ENCODE measurements at regions not wholly inside any gene's neighbourhood (a gene's known extent, or its start where the extent isn't known, plus 50 kb on each side); places are given as distances from the start of the nearest gene placed in this dataset.

DNA sequence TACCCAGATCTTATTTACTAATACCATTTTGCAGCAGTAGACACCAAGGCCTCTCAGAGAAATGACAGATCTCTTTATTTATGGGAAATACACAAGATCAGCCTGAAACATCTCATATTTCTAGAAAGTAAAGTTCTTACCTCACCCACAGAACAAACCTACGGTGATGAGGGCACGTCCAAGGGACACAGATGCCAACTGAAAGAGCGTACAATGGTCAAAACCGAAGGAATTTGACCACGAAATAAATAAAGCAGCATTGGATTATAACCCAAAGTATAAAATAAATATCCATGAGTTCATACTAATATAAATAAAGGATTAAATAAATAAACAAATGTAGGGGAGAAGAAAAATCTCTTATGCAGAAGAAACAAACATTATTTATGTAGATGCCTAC is 747.0 kb downstream of the TNS3 start:
- WGBS, 4 donors: 88 to 90% (median 89%) methylated on average over 5 of the region's 5 CpGs
- H3K36me3 ChIP-seq (replicated peaks in 1 of 2): no peaks in the 10 kb centered on the region
- no peaks in the 10 kb centered on the region for H3K27me3 ChIP-seq
- no peak for DNase-seq
- no peaks in the 10 kb centered on the region for H3K4me1 ChIP-seq (replicated peaks in 1 of 2)
- no peaks in the 10 kb centered on the region for H3K9me3 ChIP-seq (replicated peaks in 1 of 3)
- no peak overlapping the region for H3K27ac ChIP-seq
- intact Hi-C loops (cut with DNase I): no loop called here
- H3K4me3 ChIP-seq: no peak overlapping the region
- no peak for TF ChIP-seq POLR2A (IDR thresholded peaks at IDR 0.05)
- TF ChIP-seq, protein P1, sequence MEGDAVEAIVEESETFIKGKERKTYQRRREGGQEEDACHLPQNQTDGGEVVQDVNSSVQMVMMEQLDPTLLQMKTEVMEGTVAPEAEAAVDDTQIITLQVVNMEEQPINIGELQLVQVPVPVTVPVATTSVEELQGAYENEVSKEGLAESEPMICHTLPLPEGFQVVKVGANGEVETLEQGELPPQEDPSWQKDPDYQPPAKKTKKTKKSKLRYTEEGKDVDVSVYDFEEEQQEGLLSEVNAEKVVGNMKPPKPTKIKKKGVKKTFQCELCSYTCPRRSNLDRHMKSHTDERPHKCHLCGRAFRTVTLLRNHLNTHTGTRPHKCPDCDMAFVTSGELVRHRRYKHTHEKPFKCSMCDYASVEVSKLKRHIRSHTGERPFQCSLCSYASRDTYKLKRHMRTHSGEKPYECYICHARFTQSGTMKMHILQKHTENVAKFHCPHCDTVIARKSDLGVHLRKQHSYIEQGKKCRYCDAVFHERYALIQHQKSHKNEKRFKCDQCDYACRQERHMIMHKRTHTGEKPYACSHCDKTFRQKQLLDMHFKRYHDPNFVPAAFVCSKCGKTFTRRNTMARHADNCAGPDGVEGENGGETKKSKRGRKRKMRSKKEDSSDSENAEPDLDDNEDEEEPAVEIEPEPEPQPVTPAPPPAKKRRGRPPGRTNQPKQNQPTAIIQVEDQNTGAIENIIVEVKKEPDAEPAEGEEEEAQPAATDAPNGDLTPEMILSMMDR (IDR thresholded peaks at IDR 0.05): no peak

- no peaks in the 10 kb centered on the region for H3K9me3 ChIP-seq (replicated peaks in 1 of 3)
- H3K4me3 ChIP-seq: no peak overlapping the region
- H3K27me3 ChIP-seq: no peaks in the 10 kb centered on the region
- intact Hi-C loops (cut with DNase I): no loop called here
- DNase-seq: no peak
- WGBS, 4 donors: 84 to 95% (median 89%) methylated on average over 1 of the region's 1 CpG
- TF ChIP-seq POLR2A (IDR thresholded peaks at IDR 0.05): no peak
- TF ChIP-seq, protein P1 (IDR thresholded peaks at IDR 0.05): no peak
- H3K36me3 ChIP-seq (replicated peaks in 1 of 2): no peaks in the 10 kb centered on the region
- H3K4me1 ChIP-seq (replicated peaks in 1 of 2): no peaks in the 10 kb centered on the region
- H3K27ac ChIP-seq: no peak overlapping the region
Observed at GRCh38 chr7:46833197-46833596, 748.7 kb downstream of the TNS3 start.

DNA sequence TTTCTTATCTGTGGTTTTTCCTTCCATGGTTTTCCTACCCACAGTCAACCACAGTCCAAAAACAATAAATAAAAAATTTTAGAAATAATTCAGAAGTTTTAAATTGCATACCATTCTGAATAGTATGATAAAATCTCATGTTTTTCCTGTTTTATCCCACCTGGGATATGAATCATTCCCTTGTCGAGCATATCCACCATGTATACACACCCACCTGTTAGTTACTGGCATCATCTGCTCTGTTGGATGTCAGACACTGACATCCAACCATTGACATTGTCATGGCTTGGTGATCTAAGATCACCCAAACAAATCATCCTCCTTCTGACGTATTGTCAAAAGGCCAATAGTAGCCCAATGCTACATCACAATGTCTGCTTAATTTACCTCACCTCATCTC is 749.8 kb downstream of the TNS3 start:
- no peaks in the 10 kb centered on the region for H3K4me1 ChIP-seq (replicated peaks in 1 of 2)
- intact Hi-C loops (cut with DNase I): no loop called here
- H3K27ac ChIP-seq: no peak overlapping the region
- WGBS, 4 donors: 73 to 83% (median 77%) methylated on average over 2 of the region's 2 CpGs
- H3K4me3 ChIP-seq: no peak overlapping the region
- H3K9me3 ChIP-seq (replicated peaks in 1 of 3): no peaks in the 10 kb centered on the region
- DNase-seq: no peak
- TF ChIP-seq, protein P1 (IDR thresholded peaks at IDR 0.05): no peak
- H3K36me3 ChIP-seq (replicated peaks in 1 of 2): no peaks in the 10 kb centered on the region
- H3K27me3 ChIP-seq: no peaks in the 10 kb centered on the region

GRCh38 chr7:46819819-46820218 is 762.1 kb downstream of the TNS3 start:
- WGBS, 4 donors: 88 to 92% (median 90%) methylated on average over 7 of the region's 7 CpGs
- Histone ChIP-seq H3K27me3 (no peaks in the 10 kb centered on the region), H3K36me3 (replicated peaks in 1 of 2) (no peaks in the 10 kb centered on the region), H3K27ac (no peak overlapping the region), H3K4me1 (replicated peaks in 1 of 2) (no peaks in the 10 kb centered on the region), H3K9me3 (replicated peaks in 1 of 3) (no peaks in the 10 kb centered on the region), H3K4me3 (no peak overlapping the region)
- intact Hi-C loops (cut with DNase I): no loop called here
- TF ChIP-seq, protein P1 (IDR thresholded peaks at IDR 0.05): no peak
- no peak for TF ChIP-seq POLR2A (IDR thresholded peaks at IDR 0.05)
- DNase-seq: no peak

Measured in adrenal gland (tissue), 9 donors.